ENCODE measurements at regions not wholly inside any gene's neighbourhood (a gene's known extent, or its start where the extent isn't known, plus 50 kb on each side); places are given as distances from the start of the nearest gene placed in this dataset.

- ChIA-PET POLR2A (ENCODE audit: low non-redundant PET) (no interaction called here), CTCF (no interaction called here)
- TF ChIP-seq EZH2 (IDR thresholded peaks at IDR 0.05; ENCODE audit: borderline replicate concordance, low read depth, low read length, poor library complexity, severe bottlenecking) (no peak), CTCF (conservative IDR thresholded peaks at IDR 0.05; ENCODE audit: low read depth, low read length) (no peak)
- peaks cover 4% of the 10 kb centered on the region for H3K9me3 ChIP-seq (ENCODE audit: low read depth, low read length, poor library complexity, severe bottlenecking)
- no peaks in the 10 kb centered on the region for H3K4me1 ChIP-seq (ENCODE audit: insufficient read depth, low read length, poor library complexity, severe bottlenecking)
- H3K36me3 ChIP-seq (ENCODE audit: insufficient read depth, low read length, poor library complexity, severe bottlenecking) = no peaks in the 10 kb centered on the region
- no peak for DNase-seq (ENCODE audit: low spot score)
- H3K4me3 ChIP-seq (ENCODE audit: low read depth, low read length, poor library complexity, severe bottlenecking) = no peak overlapping the region
- H3K27me3 ChIP-seq (replicated peaks; ENCODE audit: insufficient read depth, low read depth, low read length, poor library complexity) = no peaks in the 10 kb centered on the region
- intact Hi-C loops (cut with micrococcal nuclease; ENCODE audit: unreplicated experiment) = no loop called here
- no TSS peak for BruUV-seq (replicated peaks)
- H3K27ac ChIP-seq (ENCODE audit: low read depth, low read length, poor library complexity, severe bottlenecking) = no peak overlapping the region
Measured at GRCh38 chr20:24360531-24360930, 108.9 kb upstream of the SYNDIG1 start.

- H3K4me1 ChIP-seq (ENCODE audit: insufficient read depth, low read length, poor library complexity, severe bottlenecking) = no peaks in the 10 kb centered on the region
- H3K27ac ChIP-seq (ENCODE audit: low read depth, low read length, poor library complexity, severe bottlenecking) = no peak overlapping the region
- H3K9me3 ChIP-seq (ENCODE audit: low read depth, low read length, poor library complexity, severe bottlenecking) = peaks cover 4% of the 10 kb centered on the region
- no TSS peak for BruUV-seq (replicated peaks)
- ChIA-PET CTCF (no interaction called here), POLR2A (ENCODE audit: low non-redundant PET) (no interaction called here)
- H3K36me3 ChIP-seq (ENCODE audit: insufficient read depth, low read length, poor library complexity, severe bottlenecking) = no peaks in the 10 kb centered on the region
- no peak overlapping the region for H3K4me3 ChIP-seq (ENCODE audit: low read depth, low read length, poor library complexity, severe bottlenecking)
- TF ChIP-seq EZH2 (IDR thresholded peaks at IDR 0.05; ENCODE audit: borderline replicate concordance, low read depth, low read length, poor library complexity, severe bottlenecking) (no peak), CTCF (conservative IDR thresholded peaks at IDR 0.05; ENCODE audit: low read depth, low read length) (no peak)
- intact Hi-C loops (cut with micrococcal nuclease; ENCODE audit: unreplicated experiment) = no loop called here
- no peak for DNase-seq (ENCODE audit: low spot score)
- H3K27me3 ChIP-seq (replicated peaks; ENCODE audit: insufficient read depth, low read depth, low read length, poor library complexity) = no peaks in the 10 kb centered on the region
Measured at GRCh38 chr20:24359321-24360027, 110.0 kb upstream of the SYNDIG1 start.

GRCh38 chr20:24357931-24358330, 111.5 kb upstream of the SYNDIG1 start:
- CTCF ChIA-PET = no interaction called here
- BruUV-seq (replicated peaks) = no TSS peak
- no peaks in the 10 kb centered on the region for H3K4me1 ChIP-seq (ENCODE audit: insufficient read depth, low read length, poor library complexity, severe bottlenecking)

More at GRCh38 chr20:24357931-24358330, 111.5 kb upstream of the SYNDIG1 start:
- TF ChIP-seq CTCF (conservative IDR thresholded peaks at IDR 0.05; ENCODE audit: low read depth, low read length) = no peak
- TF ChIP-seq EZH2 (IDR thresholded peaks at IDR 0.05; ENCODE audit: borderline replicate concordance, low read depth, low read length, poor library complexity, severe bottlenecking) = no peak
- Histone ChIP-seq H3K36me3 (ENCODE audit: insufficient read depth, low read length, poor library complexity, severe bottlenecking) (no peaks in the 10 kb centered on the region), H3K4me3 (ENCODE audit: low read depth, low read length, poor library complexity, severe bottlenecking) (no peak overlapping the region), H3K9me3 (ENCODE audit: low read depth, low read length, poor library complexity, severe bottlenecking) (peaks cover 4% of the 10 kb centered on the region), H3K27ac (ENCODE audit: low read depth, low read length, poor library complexity, severe bottlenecking) (no peak overlapping the region), H3K27me3 (replicated peaks; ENCODE audit: insufficient read depth, low read depth, low read length, poor library complexity) (no peaks in the 10 kb centered on the region)
- intact Hi-C loops (cut with micrococcal nuclease; ENCODE audit: unreplicated experiment) = no loop called here
- DNase-seq (ENCODE audit: low spot score) = no peak
- POLR2A ChIA-PET (ENCODE audit: low non-redundant PET) = no interaction called here

Measured in A673 (cell line).